ENCODE measurements at regions not wholly inside any gene's neighbourhood (a gene's known extent, or its start where the extent isn't known, plus 50 kb on each side); places are given as distances from the start of the nearest gene placed in this dataset.

- Histone ChIP-seq H3K4me3 (no peak overlapping the region), H3K36me3 (replicated peaks; ENCODE audit: insufficient read depth, low read depth) (no peaks in the 10 kb centered on the region), H3K27ac (no peak overlapping the region), H2AFZ (no peak overlapping the region), H3K79me2 (no peaks in the 10 kb centered on the region), H3K4me1 (ENCODE audit: insufficient read depth) (peaks cover 34% of the 10 kb centered on the region), H3K9me2 (replicated peaks; ENCODE audit: insufficient read depth) (no peaks in the 10 kb centered on the region), H4K20me1 (ENCODE audit: insufficient read depth, poor library complexity, severe bottlenecking) (no peaks in the 10 kb centered on the region), H3K27me3 (no peaks in the 10 kb centered on the region), H3K9me3 (ENCODE audit: low read depth) (no peaks in the 10 kb centered on the region), H3K4me2 (no peak overlapping the region)
- no peak for TF ChIP-seq EZH2 (IDR thresholded peaks at IDR 0.05; ENCODE audit: borderline replicate concordance)
- DNase-seq (ENCODE audit: low spot score): no peak
Observed at GRCh38 chr21:14874379-14874778, 190.4 kb downstream of the NRIP1 start.

DNA sequence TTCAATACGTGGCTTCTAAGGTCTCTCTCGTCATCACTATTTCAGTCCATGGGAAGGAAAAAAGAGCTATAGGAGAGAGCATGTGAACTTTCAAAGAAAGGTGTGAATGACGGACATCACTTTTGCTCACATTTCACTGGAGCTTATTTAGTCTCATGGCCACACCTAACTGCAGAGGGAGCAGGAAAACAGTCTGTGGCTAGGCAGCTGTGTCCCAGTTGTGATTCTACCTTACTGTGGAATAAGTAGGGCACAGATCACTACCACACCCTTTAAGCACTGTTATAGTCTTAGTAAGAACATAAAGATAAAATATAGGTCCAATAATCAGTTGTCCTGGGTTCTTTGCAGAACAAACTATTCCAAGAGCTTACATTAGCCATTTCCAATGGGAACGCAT lies 192.9 kb downstream of the NRIP1 start:
- no peak overlapping the region for H3K4me3 ChIP-seq
- no peaks in the 10 kb centered on the region for H3K27me3 ChIP-seq
- no peaks in the 10 kb centered on the region for H3K9me3 ChIP-seq (ENCODE audit: low read depth)
- WGBS (ENCODE audit: low lambda C conversion rate, missing lambda C conversion rate): 94% methylated on average over 4 of the region's 4 CpGs
- H3K27ac ChIP-seq: no peak overlapping the region
- H3K4me1 ChIP-seq (ENCODE audit: insufficient read depth): peaks cover 26% of the 10 kb centered on the region
- no peaks in the 10 kb centered on the region for H3K79me2 ChIP-seq
- no peak for TF ChIP-seq EZH2phosphoT487 (IDR thresholded peaks at IDR 0.05; ENCODE audit: low read depth, severe bottlenecking, unreplicated experiment)
- TF ChIP-seq EZH2 (IDR thresholded peaks at IDR 0.05; ENCODE audit: borderline replicate concordance): no peak
- TF ChIP-seq CTCF (IDR thresholded peaks at IDR 0.05; ENCODE audit: poor library complexity): no peak
- DNase-seq (ENCODE audit: low spot score): no peak
- no peak overlapping the region for H3K4me2 ChIP-seq
- no peak overlapping the region for H2AFZ ChIP-seq
- no peaks in the 10 kb centered on the region for H4K20me1 ChIP-seq (ENCODE audit: insufficient read depth, poor library complexity, severe bottlenecking)
- no peaks in the 10 kb centered on the region for H3K9me2 ChIP-seq (replicated peaks; ENCODE audit: insufficient read depth)
- no peaks in the 10 kb centered on the region for H3K36me3 ChIP-seq (replicated peaks; ENCODE audit: insufficient read depth, low read depth)

DNA sequence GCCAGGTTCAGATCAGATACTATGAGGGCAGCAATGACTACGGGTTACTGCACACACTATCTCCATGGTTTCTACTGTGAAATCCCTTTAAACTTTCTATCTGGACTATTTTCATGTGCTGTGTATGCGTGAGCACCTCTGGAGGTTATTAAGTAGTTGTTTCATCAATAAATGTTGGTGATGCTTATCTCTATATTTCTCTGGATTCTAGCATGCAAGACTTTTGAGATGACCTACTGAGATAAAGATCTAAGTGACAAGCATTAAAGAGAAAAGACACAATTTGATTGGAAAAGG lies 194.0 kb downstream of the NRIP1 start:
- no peak for DNase-seq (ENCODE audit: low spot score)
- no peaks in the 10 kb centered on the region for H3K36me3 ChIP-seq (replicated peaks; ENCODE audit: insufficient read depth, low read depth)
- no peak overlapping the region for H3K4me3 ChIP-seq
- H3K27me3 ChIP-seq: no peaks in the 10 kb centered on the region
- H2AFZ ChIP-seq: no peak overlapping the region
- H3K9me2 ChIP-seq (replicated peaks; ENCODE audit: insufficient read depth): no peaks in the 10 kb centered on the region
- H3K4me1 ChIP-seq (ENCODE audit: insufficient read depth): peaks cover 15% of the 10 kb centered on the region
- no peaks in the 10 kb centered on the region for H3K79me2 ChIP-seq
- no peaks in the 10 kb centered on the region for H3K9me3 ChIP-seq (ENCODE audit: low read depth)
- no peaks in the 10 kb centered on the region for H4K20me1 ChIP-seq (ENCODE audit: insufficient read depth, poor library complexity, severe bottlenecking)
- TF ChIP-seq EZH2 (IDR thresholded peaks at IDR 0.05; ENCODE audit: borderline replicate concordance) (no peak), CTCF (IDR thresholded peaks at IDR 0.05; ENCODE audit: poor library complexity) (no peak), EZH2phosphoT487 (IDR thresholded peaks at IDR 0.05; ENCODE audit: low read depth, severe bottlenecking, unreplicated experiment) (no peak)
- H3K27ac ChIP-seq: peak overlapping the region; percentile 29
- whole genome bisulfite sequencing (ENCODE audit: low lambda C conversion rate, missing lambda C conversion rate): 54% methylated on average over 2 of the region's 2 CpGs
- peak overlapping the region; percentile 50 for H3K4me2 ChIP-seq

- no peaks in the 10 kb centered on the region for H4K20me1 ChIP-seq (ENCODE audit: insufficient read depth, poor library complexity, severe bottlenecking)
- peak overlapping the region; percentile 29 for H3K27ac ChIP-seq
- TF ChIP-seq CTCF (IDR thresholded peaks at IDR 0.05; ENCODE audit: poor library complexity) (no peak), EZH2 (IDR thresholded peaks at IDR 0.05; ENCODE audit: borderline replicate concordance) (no peak)
- H3K4me1 ChIP-seq (ENCODE audit: insufficient read depth): peaks cover 11% of the 10 kb centered on the region
- WGBS (ENCODE audit: low lambda C conversion rate, missing lambda C conversion rate): 66% methylated on average over 5 of the region's 5 CpGs
- no peaks in the 10 kb centered on the region for H3K36me3 ChIP-seq (replicated peaks; ENCODE audit: insufficient read depth, low read depth)
- H3K9me3 ChIP-seq (ENCODE audit: low read depth): no peaks in the 10 kb centered on the region
- no peaks in the 10 kb centered on the region for H3K27me3 ChIP-seq
- H3K4me3 ChIP-seq: no peak overlapping the region
- no peaks in the 10 kb centered on the region for H3K9me2 ChIP-seq (replicated peaks; ENCODE audit: insufficient read depth)
- H2AFZ ChIP-seq: no peak overlapping the region
- no peak for DNase-seq (ENCODE audit: low spot score)
- no peaks in the 10 kb centered on the region for H3K79me2 ChIP-seq
- peak overlapping the region; percentile 50 for H3K4me2 ChIP-seq
Observed at GRCh38 chr21:14869984-14870852, 194.6 kb downstream of the NRIP1 start.

Measured in hepatocyte (in vitro differentiated cells).